SU-DHL-6 (cell line): ENCODE measurements at regions not wholly inside any gene's neighbourhood (a gene's known extent, or its start where the extent isn't known, plus 50 kb on each side); places are given as distances from the start of the nearest gene placed in this dataset.

ENCODE experiments used
- CTCF ChIP-seq: fragments of 200-600 bp; sonication (generic); IDR thresholded peaks from one replicate; pipeline ENCODE4 v1.5.1; 2017; ENCODE audit warnings: antibody characterized with exemption, mild to moderate bottlenecking, low read length, moderate library complexity; ENCODE audit not compliant: insufficient read depth, poor library complexity, severe bottlenecking
- EZH2phosphoT487 ChIP-seq: fragments of 200-600 bp; sonication (generic), shearing (Covaris generic); conservative IDR thresholded peaks from 2 replicates; pipeline ENCODE4 v1.6.1; 2018; ENCODE audit warnings: mild to moderate bottlenecking, antibody characterized with exemption, low read length, moderate library complexity, mixed read lengths

GRCh38 chr4:28357990-28358389, 1497.3 kb downstream of the STIM2 start:
- TF ChIP-seq CTCF (no peak), EZH2phosphoT487 (no peak)
